Endothelial cell of umbilical vein (primary cell): ENCODE measurements at regions not wholly inside any gene's neighbourhood (a gene's known extent, or its start where the extent isn't known, plus 50 kb on each side); places are given as distances from the start of the nearest gene placed in this dataset.

ENCODE experiments used
- BruUV-seq: library from RNA; stranded (reverse); fragments of 400-500 nt; replicated peaks from 2 replicates; lab custom pipeline; 2021; lab: Mats Ljungman, UMichigan
- CTCF ChIA-PET: fragments of 300-600, 350-600 bp; sonication (Branson Sonifier 250); formaldehyde crosslinking; loops from one replicate; lab custom pipeline; 2021; ENCODE audit warnings: antibody characterized with exemption, inconsistent platforms; lab: Charles Lee
- POLR2A ChIA-PET: fragments of 300-600, 350-600 bp; sonication (Branson Sonifier 250); formaldehyde crosslinking; loops from one replicate; lab custom pipeline; 2021; ENCODE audit warnings: antibody characterized with exemption, inconsistent platforms; lab: Charles Lee
- DNase-seq: peaks from one replicate; pipeline ENCODE4 v3.0.0-alpha.2; 2011; ENCODE audit warnings: low read depth, low spot score
- FAIRE-seq: peaks from 2 replicates; lab custom pipeline; 2011; peaks lifted over from hg19 to GRCh38; lab: Jason Lieb, UNC
- H2AFZ ChIP-seq: 2 replicates; pipeline ENCODE4 v1.6.0; 2012; ENCODE audit warnings: low read depth, low read length, control low read depth, inconsistent platforms
- H3K27ac ChIP-seq: 2 replicates; pipeline ENCODE4 v1.5.1; 2011; ENCODE audit warnings: low read depth, mild to moderate bottlenecking, control low read depth, low read length, moderate library complexity; ENCODE audit not compliant: insufficient read depth
- H3K27me3 ChIP-seq, 2 experiments: 2 replicates each; pipeline versions ENCODE4 v1.6.0 to v1.6.1; 2011; ENCODE audit warnings: low read length in 2 of 2, mixed read lengths in 1 of 2; ENCODE audit not compliant: control insufficient read depth in 2 of 2, insufficient read depth in 2 of 2
- H3K36me3 ChIP-seq, 2 experiments: 2 replicates in 1 of 2; 3 replicates in 1 of 2; pipeline ENCODE4 v1.5.1; 2011; ENCODE audit warnings: low read length in 2 of 2, mild to moderate bottlenecking in 1 of 2, moderate library complexity in 1 of 2; ENCODE audit not compliant: control insufficient read depth in 2 of 2, insufficient read depth in 2 of 2; ENCODE audit errors: extremely low read depth in 1 of 2
- H3K4me1 ChIP-seq: 3 replicates; pipeline ENCODE4 v1.5.1; 2011; ENCODE audit warnings: mild to moderate bottlenecking, low read length; ENCODE audit not compliant: control insufficient read depth, insufficient read depth; ENCODE audit errors: extremely low read depth
- H3K4me2 ChIP-seq: 2 replicates; pipeline ENCODE4 v1.6.1; 2011; ENCODE audit warnings: low read length, control low read depth, mixed read lengths; ENCODE audit not compliant: insufficient read depth
- H3K4me3 ChIP-seq, 3 experiments: fragments of 200-600 bp in 1 of 3; sonication (generic), shearing (Covaris generic) in 1 of 3; replicated peaks in 1 of 3; 2 replicates each; pipeline ENCODE4 v1.5.1; 2011 to 2016; ENCODE audit warnings: control low read depth in 3 of 3, low read length in 3 of 3, mild to moderate bottlenecking in 2 of 3, inconsistent platforms in 1 of 3, low read depth in 1 of 3, moderate library complexity in 1 of 3; ENCODE audit not compliant: insufficient read depth in 1 of 3
- H3K79me2 ChIP-seq: 2 replicates; pipeline ENCODE4 v1.6.0; 2012; ENCODE audit warnings: low read length, inconsistent platforms; ENCODE audit not compliant: control insufficient read depth, insufficient read depth
- H3K9ac ChIP-seq: replicated peaks from 2 replicates; pipeline ENCODE3; 2011; ENCODE audit warnings: low read length, control low read depth; ENCODE audit not compliant: insufficient read depth; ENCODE audit errors: extremely low read depth
- H3K9me1 ChIP-seq: replicated peaks from 3 replicates; pipeline ENCODE4 v1.6.0; 2011; ENCODE audit warnings: mild to moderate bottlenecking, low read length; ENCODE audit not compliant: control insufficient read depth, insufficient read depth; ENCODE audit errors: extremely low read depth
- H3K9me3 ChIP-seq: replicated peaks from 2 replicates; pipeline ENCODE4 v1.5.1; 2012; ENCODE audit warnings: low read length, inconsistent platforms; ENCODE audit not compliant: control insufficient read depth, insufficient read depth
- H4K20me1 ChIP-seq: replicated peaks from 2 replicates; pipeline ENCODE3; 2011; ENCODE audit warnings: mild to moderate bottlenecking, low read length; ENCODE audit not compliant: control insufficient read depth, insufficient read depth; ENCODE audit errors: extremely low read depth
- JUN ChIP-seq: IDR thresholded peaks from 2 replicates; pipeline ENCODE4 v1.6.1; 2011; ENCODE audit warnings: borderline replicate concordance, low read depth; ENCODE audit not compliant: insufficient read length, insufficient read depth
- MYC ChIP-seq: IDR thresholded peaks from one replicate; pipeline ENCODE4 v1.6.1; 2011; ENCODE audit warnings: mild to moderate bottlenecking, low read depth, low read length
- dilution Hi-C: fragments of 300-500 bp; cut with MboI; formaldehyde crosslinking; loops from one replicate; pipeline ENCODE4 v1.15.0; 2019; ENCODE audit warnings: low sequenced_read_pairs; ENCODE audit not compliant: extremely low pct_ligation_motif_present
- intact Hi-C: fragments of 100-400 bp; cut with micrococcal nuclease; formaldehyde crosslinking; loops from one replicate; pipeline ENCODE4 v1.10.0; 2022
- TF ChIP-seq, protein P1 (sequence below), 2 donors: IDR thresholded peaks; 1 replicate in 1 of 2; 2 replicates in 1 of 2; pipeline ENCODE4 v1.5.1; 2011; ENCODE audit warnings: low read length in 2 of 2, mild to moderate bottlenecking in 2 of 2, moderate library complexity in 2 of 2, control low read depth in 1 of 2, inconsistent platforms in 1 of 2, low read depth in 1 of 2; ENCODE audit not compliant: insufficient read depth in 1 of 2; ENCODE audit errors: extremely low read depth in 1 of 2

DNA sequence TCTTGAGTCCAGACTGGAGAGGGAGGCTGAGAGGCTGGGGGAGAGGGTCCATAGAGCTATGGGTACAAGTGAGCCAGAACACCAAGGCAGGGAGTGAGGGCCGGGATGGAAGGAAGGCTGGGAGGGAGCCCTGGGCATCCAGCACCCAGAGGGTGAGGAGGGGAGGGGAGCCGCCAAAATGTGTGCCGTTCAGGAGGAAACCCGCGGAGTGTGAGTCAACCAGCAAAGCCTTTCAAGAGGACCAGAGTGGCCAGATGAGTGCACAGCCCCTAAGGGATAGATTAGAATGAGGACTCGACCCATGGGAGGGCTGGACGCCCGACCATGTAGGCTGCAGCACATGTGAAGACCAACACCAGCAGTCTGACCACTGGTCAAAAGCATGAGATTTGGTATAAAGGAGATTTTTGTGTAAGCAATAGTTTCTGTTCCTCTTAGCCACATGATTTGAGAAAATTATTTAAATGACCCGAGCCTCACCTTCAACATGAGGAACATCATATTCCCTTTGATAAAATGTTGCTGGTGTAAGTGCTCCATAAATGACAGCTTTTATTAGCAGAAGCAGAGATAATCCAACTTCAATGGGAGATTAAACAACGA lies 179.7 kb upstream of the GRB10 start:
- Histone ChIP-seq H2AFZ (no peak overlapping the region), H3K9ac (no peak overlapping the region), H4K20me1 (no peaks in the 10 kb centered on the region), H3K4me1 (peaks cover 35% of the 10 kb centered on the region), H3K9me3 (no peaks in the 10 kb centered on the region), H3K27ac (peak overlapping the region; percentile 14), H3K4me2 (no peak overlapping the region), H3K4me3 (no peak overlapping the region), H3K27me3 (no peaks in the 10 kb centered on the region), H3K79me2 (no peaks in the 10 kb centered on the region), H3K9me1 (no peaks in the 10 kb centered on the region), H3K36me3 (no peaks in the 10 kb centered on the region)
- DNase-seq (no peak), FAIRE-seq (peak; percentile 4)
- CTCF ChIA-PET, result interaction anchor here (1.0 to 2.9 kb wide), 5 partner anchors 9 to 178 kb away, joined by 3 to 10 read pairs (median 4); no protein-coding TSS in a partner anchor
- dilution Hi-C loops (no loop called here), intact Hi-C loops (loop anchor here (2.0 to 5.0 kb wide), 2 partner anchors 170 to 515 kb away; no protein-coding TSS in a partner anchor)
- POLR2A ChIA-PET, result no interaction called here
- BruUV-seq, result no TSS peak
- TF ChIP-seq, protein P1, sequence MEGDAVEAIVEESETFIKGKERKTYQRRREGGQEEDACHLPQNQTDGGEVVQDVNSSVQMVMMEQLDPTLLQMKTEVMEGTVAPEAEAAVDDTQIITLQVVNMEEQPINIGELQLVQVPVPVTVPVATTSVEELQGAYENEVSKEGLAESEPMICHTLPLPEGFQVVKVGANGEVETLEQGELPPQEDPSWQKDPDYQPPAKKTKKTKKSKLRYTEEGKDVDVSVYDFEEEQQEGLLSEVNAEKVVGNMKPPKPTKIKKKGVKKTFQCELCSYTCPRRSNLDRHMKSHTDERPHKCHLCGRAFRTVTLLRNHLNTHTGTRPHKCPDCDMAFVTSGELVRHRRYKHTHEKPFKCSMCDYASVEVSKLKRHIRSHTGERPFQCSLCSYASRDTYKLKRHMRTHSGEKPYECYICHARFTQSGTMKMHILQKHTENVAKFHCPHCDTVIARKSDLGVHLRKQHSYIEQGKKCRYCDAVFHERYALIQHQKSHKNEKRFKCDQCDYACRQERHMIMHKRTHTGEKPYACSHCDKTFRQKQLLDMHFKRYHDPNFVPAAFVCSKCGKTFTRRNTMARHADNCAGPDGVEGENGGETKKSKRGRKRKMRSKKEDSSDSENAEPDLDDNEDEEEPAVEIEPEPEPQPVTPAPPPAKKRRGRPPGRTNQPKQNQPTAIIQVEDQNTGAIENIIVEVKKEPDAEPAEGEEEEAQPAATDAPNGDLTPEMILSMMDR (IDR thresholded peaks at IDR 0.05; ENCODE audit: extremely low read depth in 1 of 2, insufficient read depth in 1 of 2, low read depth in 1 of 2, low read length in 2 of 2), result no peak

DNA sequence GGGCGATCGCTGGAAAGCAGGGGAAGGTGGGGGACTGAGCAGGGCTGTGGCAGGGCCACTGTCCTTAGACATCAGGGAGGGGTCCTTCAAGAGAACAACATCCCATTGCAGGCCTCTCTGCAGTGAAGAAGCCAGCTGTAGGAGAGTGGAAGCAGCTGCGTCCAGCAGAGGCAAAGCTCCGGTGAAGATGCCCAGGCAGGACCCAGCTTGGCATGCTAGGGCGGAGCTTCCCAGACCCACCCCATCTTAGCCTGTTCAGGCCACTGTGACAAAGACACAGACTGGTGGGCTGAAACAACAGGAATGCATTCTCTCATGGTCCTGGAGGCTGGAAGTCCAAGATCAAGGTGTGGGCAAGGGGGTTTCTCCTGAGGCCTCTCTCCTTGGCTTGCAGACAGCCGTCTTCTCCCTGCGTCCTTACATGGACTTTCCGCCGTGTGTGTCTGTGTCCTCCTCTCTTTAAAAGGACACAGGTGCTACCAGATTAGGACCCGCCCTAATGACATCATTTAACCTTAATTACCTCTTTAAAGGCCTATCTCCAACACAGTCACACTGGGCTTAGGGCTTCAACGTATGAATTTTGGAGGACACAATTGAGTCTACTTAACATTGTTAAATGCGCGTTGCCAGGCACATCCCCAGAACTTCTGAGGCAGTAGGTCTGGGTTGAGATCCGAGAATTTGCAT lies 178.1 kb upstream of the GRB10 start:
- no peak overlapping the region for H3K4me3 ChIP-seq
- ChIA-PET CTCF (no interaction called here), POLR2A (no interaction called here)
- no peak overlapping the region for H2AFZ ChIP-seq
- no peaks in the 10 kb centered on the region for H3K36me3 ChIP-seq
- TF ChIP-seq JUN, result no peak
- TF ChIP-seq MYC, result no peak
- DNase-seq (no peak), FAIRE-seq (no peak)
- no peaks in the 10 kb centered on the region for H4K20me1 ChIP-seq
- no peak overlapping the region for H3K9ac ChIP-seq
- no TSS peak for BruUV-seq
- dilution Hi-C loops, result no loop called here
- peaks cover 51% of the 10 kb centered on the region for H3K4me1 ChIP-seq
- no peak overlapping the region for H3K27ac ChIP-seq
- intact Hi-C loops, result loop anchor here (5.0 kb wide), 1 partner anchor 513 kb away; no protein-coding TSS in a partner anchor
- H3K9me1 ChIP-seq, result no peaks in the 10 kb centered on the region
- H3K27me3 ChIP-seq, result no peaks in the 10 kb centered on the region
- no peaks in the 10 kb centered on the region for H3K79me2 ChIP-seq
- no peak overlapping the region for H3K4me2 ChIP-seq
- H3K9me3 ChIP-seq, result no peaks in the 10 kb centered on the region
